Heart right ventricle (tissue), 16 donors: ENCODE measurements at regions not wholly inside any gene's neighbourhood (a gene's known extent, or its start where the extent isn't known, plus 50 kb on each side); places are given as distances from the start of the nearest gene placed in this dataset.
"Not testable (repeated sequence)": the region's sequence is repeated elsewhere in the genome, so short reads cannot be mapped to it uniquely, and the experiment has no call there.

Experiments used
- ATAC-seq, 8 donors: fragments of 200-7000 bp; cut with Tn5 transposase; one replicate each; pipeline ENCODE4 v1.9.1; 2020; ENCODE audit warnings: mild to moderate bottlenecking in 8 of 8, moderate library complexity in 8 of 8, moderate number of reproducible peaks in 1 of 8
- DNase-seq, 2 donors: peaks; one replicate each; pipeline ENCODE4 v3.0.0-alpha.2; 2020
- H3K27ac ChIP-seq, 10 donors: fragments of 200-600 bp; sonication (generic) in 2 of 10; one replicate each; pipeline versions ENCODE4 v1.5.0 to v1.8.0; 2020 to 2022; ENCODE audit warnings: mild to moderate bottlenecking in 3 of 10
- H3K27me3 ChIP-seq, 7 donors: fragments of 200-600 bp; one replicate each; pipeline ENCODE4 v1.8.0; 2021 to 2022; ENCODE audit warnings: mild to moderate bottlenecking in 2 of 7
- H3K36me3 ChIP-seq, 9 donors: fragments of 200-600 bp; sonication (generic) in 1 of 9; one replicate each; pipeline versions ENCODE4 v1.5.0 to v1.8.0; 2020 to 2022; ENCODE audit warnings: mild to moderate bottlenecking in 2 of 9
- H3K4me1 ChIP-seq, 9 donors: fragments of 200-600 bp; sonication (generic) in 1 of 9; one replicate each; pipeline versions ENCODE4 v1.5.0 to v1.8.0; 2020 to 2022; ENCODE audit warnings: mild to moderate bottlenecking in 4 of 9
- H3K4me3 ChIP-seq, 10 donors: fragments of 200-600 bp; sonication (generic) in 2 of 10; one replicate each; pipeline versions ENCODE4 v1.5.0 to v1.8.0; 2020 to 2022; ENCODE audit warnings: mild to moderate bottlenecking in 7 of 10, moderate library complexity in 2 of 10
- H3K9me3 ChIP-seq, 11 donors: fragments of 200-600 bp in 10 of 11; sonication (generic) in 2 of 11; one replicate each; pipeline versions ENCODE4 v1.5.0 to v1.8.0; 2013 to 2022; ENCODE audit warnings: mild to moderate bottlenecking in 2 of 11, control low read depth in 1 of 11, moderate library complexity in 1 of 11
- WGBS, 2 donors: extraction: QIAGEN DNeasy Blood & Tissue Kit; methylation state at CpG; one replicate each; pipeline ENCODE4 v1.1.7; 2013; ENCODE audit warnings: inconsistent platforms in 1 of 2; 5-methylcytosine and 5-hydroxymethylcytosine counted together
- intact Hi-C, 10 donors: fragments of 100-400 bp; cut with DNase I; formaldehyde crosslinking; loops; one replicate each; pipeline versions ENCODE4 v1.11.1 to v1.14.2; 2022
- TF ChIP-seq, protein P1 (sequence below), 9 donors: fragments of 200-600 bp; sonication (generic) in 2 of 9; IDR thresholded peaks; one replicate each; pipeline versions ENCODE4 v1.5.0 to v1.8.0; 2021 to 2022; ENCODE audit warnings: antibody characterized with exemption in 9 of 9, mild to moderate bottlenecking in 5 of 9, moderate library complexity in 1 of 9
- donor health status: Arrhythmogenic right ventricular cardiomyopathy.
- donor health status: ischemic (EF 13 %, LVEDD 7.1; RV severe dilation, severe dysfunction).
- donor health status: healthy with polysubstance abuse.
- donor health status: DM: no; HTN: yes; CAD: no.
- donor health status: DM: no; HTN: no; CAD: no.
- donor health status: ischemic (EF 25% LVEDD 6.9; RV normal size, moderate dysfunction).
- donor health status: ischemic (EF 25% LVEDD 5.7; RV mildly dilated, moderate dysfunction).
- donor health status: healthy.
- donor health status: DM: yes; HTN: yes; CAD: no.
- donor health status: Ischemic cardiomyopathy.
- donor health status: ischemic (EF 35%, LVEDD 5.7; RV mildly dilated, moderate dysfunction).
- donor health status: nonischemic (EF 11% LVEDD 7.7; RV severe dilation, severe dysfunction).
- donor health status: DM: yes; HTN: yes; CAD: no.
- donor health status: PGD.
- donor health status: ischemic (EF 29% LVEDD 5.4; RV normal size, mild dysfunction).
- donor health status: nonischemic (EF 23%, LVEDD 6.1; RV moderate dilation, normal function).

DNA sequence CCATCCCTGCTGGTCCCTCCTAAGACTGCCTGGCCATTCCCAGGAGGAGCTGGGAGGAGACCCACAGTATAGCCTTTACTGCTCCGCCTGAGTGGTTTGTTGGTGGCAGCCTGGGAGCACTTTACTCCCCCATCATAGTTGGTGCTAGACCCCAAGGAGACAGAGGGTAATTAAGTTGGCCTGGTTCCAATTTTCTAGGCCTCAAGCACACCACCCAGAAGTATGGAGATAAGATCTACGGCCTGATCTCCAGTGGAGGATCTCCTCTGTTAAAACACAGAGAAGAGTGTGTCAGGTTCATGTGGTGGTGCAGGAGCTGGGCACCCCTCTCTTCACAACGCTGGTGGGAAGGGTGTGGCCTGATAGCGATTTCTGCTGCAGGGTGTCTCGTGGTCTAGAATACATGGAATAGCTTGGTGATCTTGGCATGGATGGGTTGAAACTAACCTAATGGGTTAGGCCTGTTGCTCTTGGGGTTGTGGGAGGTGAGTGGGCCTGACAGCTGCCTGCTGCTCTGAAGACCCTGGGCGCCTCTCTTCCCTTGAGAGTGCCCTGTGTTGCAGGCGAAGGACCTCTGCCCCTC is 68.5 kb downstream of the FASLG start:
- TF ChIP-seq, protein P1, sequence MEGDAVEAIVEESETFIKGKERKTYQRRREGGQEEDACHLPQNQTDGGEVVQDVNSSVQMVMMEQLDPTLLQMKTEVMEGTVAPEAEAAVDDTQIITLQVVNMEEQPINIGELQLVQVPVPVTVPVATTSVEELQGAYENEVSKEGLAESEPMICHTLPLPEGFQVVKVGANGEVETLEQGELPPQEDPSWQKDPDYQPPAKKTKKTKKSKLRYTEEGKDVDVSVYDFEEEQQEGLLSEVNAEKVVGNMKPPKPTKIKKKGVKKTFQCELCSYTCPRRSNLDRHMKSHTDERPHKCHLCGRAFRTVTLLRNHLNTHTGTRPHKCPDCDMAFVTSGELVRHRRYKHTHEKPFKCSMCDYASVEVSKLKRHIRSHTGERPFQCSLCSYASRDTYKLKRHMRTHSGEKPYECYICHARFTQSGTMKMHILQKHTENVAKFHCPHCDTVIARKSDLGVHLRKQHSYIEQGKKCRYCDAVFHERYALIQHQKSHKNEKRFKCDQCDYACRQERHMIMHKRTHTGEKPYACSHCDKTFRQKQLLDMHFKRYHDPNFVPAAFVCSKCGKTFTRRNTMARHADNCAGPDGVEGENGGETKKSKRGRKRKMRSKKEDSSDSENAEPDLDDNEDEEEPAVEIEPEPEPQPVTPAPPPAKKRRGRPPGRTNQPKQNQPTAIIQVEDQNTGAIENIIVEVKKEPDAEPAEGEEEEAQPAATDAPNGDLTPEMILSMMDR (IDR thresholded peaks at IDR 0.05): no peak
- intact Hi-C loops: loop anchor here in 2 of 10 donors (10.0 kb wide), 1 partner anchor 273 kb away; no protein-coding TSS in a partner anchor
- ATAC-seq (no peak), DNase-seq (no peak)
- Histone ChIP-seq H3K36me3 (no peaks in the 10 kb centered on the region), H3K4me3 (no peak overlapping the region), H3K9me3 (peaks cover 0 to 19% (median 0%) of the 10 kb centered on the region in 11 donors), H3K27me3 (peaks cover 0 to 3% (median 0%) of the 10 kb centered on the region in 7 donors), H3K27ac (no peak overlapping the region), H3K4me1 (peaks cover 0 to 8% (median 0%) of the 10 kb centered on the region in 9 donors)
- WGBS, 2 donors: 88 to 95% methylated on average over 7 of the region's 7 CpGs

DNA sequence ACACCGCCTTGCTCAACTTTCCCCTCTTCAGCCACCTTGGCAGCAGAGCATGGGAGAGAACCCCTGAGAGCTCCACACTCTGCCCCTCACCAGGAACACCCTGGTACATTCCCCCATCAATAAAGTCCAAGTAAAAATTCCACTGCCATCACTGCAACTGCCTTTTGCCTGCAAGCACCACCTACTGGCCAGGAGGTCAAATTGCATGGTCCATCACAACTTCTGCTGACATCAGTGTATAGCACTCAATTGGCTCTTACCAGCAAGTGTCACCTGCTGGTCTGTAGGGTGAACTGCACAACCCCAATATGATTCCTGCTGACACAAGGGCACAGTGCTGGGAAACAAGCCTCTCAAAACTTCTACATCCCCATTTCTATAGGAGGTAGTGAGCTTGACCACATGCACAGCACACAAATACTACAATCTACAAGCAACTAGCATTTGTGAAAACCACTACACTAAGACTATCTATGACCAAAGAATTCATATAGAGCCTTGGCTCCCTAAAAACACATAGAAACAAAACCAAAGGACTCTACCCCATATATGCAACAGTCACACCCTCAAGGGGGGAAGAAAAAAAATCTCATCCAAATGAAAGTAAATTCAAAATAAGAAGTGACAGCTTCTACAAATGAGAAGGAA is 69.2 kb downstream of the FASLG start:
- DNase-seq: no peak
- Histone ChIP-seq H3K36me3 (no peaks in the 10 kb centered on the region), H3K4me1 (peaks cover 0 to 8% (median 0%) of the 10 kb centered on the region in 9 donors), H3K27me3 (peaks cover 0 to 3% (median 0%) of the 10 kb centered on the region in 7 donors), H3K9me3 (peaks cover 0 to 19% (median 0%) of the 10 kb centered on the region in 11 donors), H3K27ac (no peak overlapping the region), H3K4me3 (no peak overlapping the region)
- 100% methylated on average over 1 of the region's 1 CpG for WGBS, 2 donors
- TF ChIP-seq, protein P1 (IDR thresholded peaks at IDR 0.05): peak; percentile 9 to 55 (median 34)
- intact Hi-C loops: loop anchor here in 2 of 10 donors (10.0 kb wide), 1 partner anchor 273 kb away; no protein-coding TSS in a partner anchor
- peak in 1 of 8 donors; percentile 51 for ATAC-seq

DNA sequence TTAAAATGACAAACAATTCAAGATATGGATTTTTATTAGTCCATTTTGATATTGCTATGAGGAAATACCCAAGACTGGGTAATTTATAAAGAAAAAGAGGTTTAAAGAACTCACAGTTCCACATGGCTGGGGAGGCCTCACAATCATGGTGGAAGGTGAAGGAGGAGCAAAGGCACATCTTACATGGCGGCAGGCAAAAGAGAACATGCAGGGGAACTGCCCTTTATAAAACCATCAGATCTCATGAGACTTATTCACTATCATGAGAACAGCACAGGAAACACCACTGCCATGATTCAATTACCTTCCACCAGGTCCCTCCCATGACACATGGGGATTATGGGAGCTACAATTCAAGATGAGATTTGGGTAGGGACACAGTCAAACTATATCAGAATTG is 69.8 kb downstream of the FASLG start:
- intact Hi-C loops: loop anchor here in 2 of 10 donors (10.0 kb wide), 1 partner anchor 274 kb away; no protein-coding TSS in a partner anchor
- not testable (repeated sequence) for H3K36me3 ChIP-seq, DNase-seq, H3K4me1 ChIP-seq, H3K4me3 ChIP-seq, ATAC-seq, H3K27me3 ChIP-seq, H3K27ac ChIP-seq
- H3K9me3 ChIP-seq: peaks cover 0 to 19% (median 0%) of the 10 kb centered on the region in 11 donors
- WGBS, 2 donors: 94 to 100% methylated on average over 1 of the region's 1 CpG

DNA sequence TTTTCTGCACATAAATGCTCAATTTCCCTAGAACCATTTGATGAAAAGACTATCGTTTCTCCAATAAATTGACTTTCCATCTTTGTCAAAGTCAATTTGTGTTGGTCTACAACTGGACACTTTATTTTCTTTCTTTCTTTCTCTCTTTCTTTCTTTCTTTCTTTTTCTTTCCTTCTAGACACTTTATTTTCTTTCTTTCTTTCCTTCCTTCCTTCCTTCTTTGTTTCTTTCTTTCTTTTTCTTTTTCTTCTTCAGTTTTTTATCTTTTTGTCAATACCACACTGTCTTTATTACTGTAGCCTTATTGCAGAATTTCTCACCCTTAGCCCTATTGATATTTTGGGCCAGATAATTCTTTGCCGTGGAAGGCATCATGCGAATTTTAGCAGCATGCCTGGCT is 73.5 kb downstream of the FASLG start:
- DNase-seq (no peak), ATAC-seq (no peak)
- H3K27ac ChIP-seq: no peak overlapping the region
- TF ChIP-seq, protein P1 (IDR thresholded peaks at IDR 0.05): no peak
- intact Hi-C loops: loop anchor here in 1 of 10 donors (10.0 kb wide), 1 partner anchor 1192 kb away; no protein-coding TSS in a partner anchor
- no peak overlapping the region for H3K4me3 ChIP-seq
- H3K36me3 ChIP-seq: no peaks in the 10 kb centered on the region
- 90 to 95% methylated on average over 3 of the region's 3 CpGs for WGBS, 2 donors
- peaks cover 0 to 3% (median 0%) of the 10 kb centered on the region in 7 donors for H3K27me3 ChIP-seq
- peaks cover 0 to 19% (median 0%) of the 10 kb centered on the region in 11 donors for H3K9me3 ChIP-seq
- H3K4me1 ChIP-seq: no peaks in the 10 kb centered on the region
